GM12873 (cell line): ENCODE measurements at regions not wholly inside any gene's neighbourhood (a gene's known extent, or its start where the extent isn't known, plus 50 kb on each side); places are given as distances from the start of the nearest gene placed in this dataset.

Experiments
- TF ChIP-seq, protein P1 (sequence below): IDR thresholded peaks from 2 replicates; pipeline ENCODE4 v1.5.1; 2012; ENCODE audit warnings: low read depth, mild to moderate bottlenecking, moderate library complexity, low read length, control low read depth; ENCODE audit not compliant: insufficient read depth; ENCODE audit errors: missing control alignments

DNA sequence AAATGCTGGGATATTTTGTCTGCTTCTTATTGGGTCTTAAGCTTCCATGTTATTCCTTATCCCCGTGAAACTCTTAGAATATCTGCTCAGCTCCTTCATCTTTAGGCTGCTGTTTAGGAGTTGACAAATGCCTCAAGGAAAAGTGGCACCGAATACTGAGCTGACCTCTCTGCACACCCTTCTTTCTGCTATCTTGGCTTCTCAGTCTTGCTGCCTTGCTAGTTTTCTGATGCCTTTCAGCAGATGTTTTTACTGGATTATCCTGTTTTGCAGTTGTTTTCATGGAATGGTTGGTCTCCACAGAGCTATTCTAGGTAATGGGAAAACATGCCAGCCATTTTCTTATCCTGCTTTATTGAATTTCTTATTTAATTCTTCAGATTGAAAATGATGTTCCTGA lies 86.3 kb downstream of the GYPE start:
- TF ChIP-seq, protein P1, sequence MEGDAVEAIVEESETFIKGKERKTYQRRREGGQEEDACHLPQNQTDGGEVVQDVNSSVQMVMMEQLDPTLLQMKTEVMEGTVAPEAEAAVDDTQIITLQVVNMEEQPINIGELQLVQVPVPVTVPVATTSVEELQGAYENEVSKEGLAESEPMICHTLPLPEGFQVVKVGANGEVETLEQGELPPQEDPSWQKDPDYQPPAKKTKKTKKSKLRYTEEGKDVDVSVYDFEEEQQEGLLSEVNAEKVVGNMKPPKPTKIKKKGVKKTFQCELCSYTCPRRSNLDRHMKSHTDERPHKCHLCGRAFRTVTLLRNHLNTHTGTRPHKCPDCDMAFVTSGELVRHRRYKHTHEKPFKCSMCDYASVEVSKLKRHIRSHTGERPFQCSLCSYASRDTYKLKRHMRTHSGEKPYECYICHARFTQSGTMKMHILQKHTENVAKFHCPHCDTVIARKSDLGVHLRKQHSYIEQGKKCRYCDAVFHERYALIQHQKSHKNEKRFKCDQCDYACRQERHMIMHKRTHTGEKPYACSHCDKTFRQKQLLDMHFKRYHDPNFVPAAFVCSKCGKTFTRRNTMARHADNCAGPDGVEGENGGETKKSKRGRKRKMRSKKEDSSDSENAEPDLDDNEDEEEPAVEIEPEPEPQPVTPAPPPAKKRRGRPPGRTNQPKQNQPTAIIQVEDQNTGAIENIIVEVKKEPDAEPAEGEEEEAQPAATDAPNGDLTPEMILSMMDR: no peak

DNA sequence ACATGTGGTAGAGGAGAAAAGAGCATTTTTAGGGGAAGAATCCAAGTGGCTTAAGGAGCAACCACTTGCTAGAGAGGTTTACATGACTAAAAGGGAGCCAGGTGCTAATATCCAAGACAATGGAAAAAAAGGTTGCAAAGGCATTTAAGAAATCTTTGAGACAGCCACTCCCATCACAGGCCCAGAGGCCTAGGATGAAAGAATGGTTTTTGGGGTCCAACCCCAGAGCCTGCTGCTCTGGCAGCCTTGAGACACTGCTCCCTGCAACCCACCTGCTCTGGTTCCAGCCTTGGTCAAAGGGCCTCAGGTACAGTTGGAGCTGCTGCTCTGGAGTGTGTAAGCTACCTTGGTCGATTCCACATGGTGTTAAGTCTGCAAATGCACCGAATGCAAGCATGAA lies 84.1 kb upstream of the FREM3 start:
- TF ChIP-seq, protein P1: no peak

- TF ChIP-seq, protein P1: no peak
These were observed 82.0 kb upstream of the FREM3 start for GRCh38 chr4:143782521-143782920.

DNA sequence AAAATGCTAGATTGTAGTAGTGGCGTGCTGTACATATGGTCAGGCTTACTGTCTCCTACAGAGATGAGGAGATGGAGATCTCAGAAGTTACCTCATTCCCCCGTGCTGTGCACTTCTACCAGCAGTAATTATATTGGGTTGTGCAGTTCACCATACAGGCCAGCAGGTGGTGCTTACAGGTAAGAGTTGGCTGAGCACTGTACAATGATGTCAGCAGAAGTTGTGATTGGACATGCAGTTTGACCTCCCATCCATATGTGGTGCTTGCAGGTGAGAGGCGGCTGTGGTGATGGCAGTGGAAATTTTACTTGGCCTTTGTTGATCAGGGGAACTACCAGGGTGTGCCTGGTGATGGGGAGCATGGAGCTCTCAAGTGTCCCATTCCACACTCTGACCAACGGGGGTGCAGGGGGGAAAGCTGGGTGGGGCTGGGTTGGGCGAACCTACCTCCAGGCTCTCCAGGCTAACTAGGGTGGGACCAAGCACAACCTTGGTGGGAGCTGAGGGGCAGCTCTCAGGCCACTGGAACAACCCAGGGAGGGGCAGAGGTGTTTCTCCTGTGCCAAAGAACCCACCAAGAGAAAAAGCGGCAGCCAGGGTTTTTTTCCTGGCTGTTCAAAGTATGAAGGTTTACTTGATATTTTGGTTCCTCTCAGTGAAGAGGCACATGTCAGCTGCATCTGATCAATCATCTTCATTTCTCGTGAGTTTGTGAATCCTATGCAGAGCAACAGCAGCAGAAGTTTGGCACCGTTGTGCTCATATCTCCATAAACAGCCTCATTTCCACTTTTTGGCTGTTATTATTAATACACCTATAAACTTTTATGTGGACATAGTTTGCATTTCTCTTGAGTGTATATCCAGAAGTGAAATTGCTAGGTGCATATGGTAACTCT lies 73.8 kb upstream of the FREM3 start:
- TF ChIP-seq, protein P1: peak; percentile 83

DNA sequence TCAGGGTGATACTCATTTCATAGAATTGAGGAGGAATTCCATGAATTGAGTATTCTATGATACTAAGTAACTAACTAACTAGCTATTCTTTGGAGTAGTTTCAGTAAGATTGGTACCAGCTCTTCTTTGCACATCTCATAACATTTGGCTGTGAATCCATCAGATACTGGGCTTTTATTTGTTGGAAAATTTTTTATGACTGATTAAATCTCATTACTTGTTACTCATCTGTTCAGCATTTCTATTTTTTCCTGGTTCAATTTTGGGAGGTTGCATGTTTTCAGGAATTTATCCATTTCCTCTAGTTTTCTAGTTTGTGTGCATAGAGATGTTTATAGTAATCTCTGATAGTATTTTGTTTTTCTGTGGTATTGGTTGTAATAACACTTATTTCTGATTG lies 70.8 kb upstream of the FREM3 start:
- TF ChIP-seq, protein P1: no peak

DNA sequence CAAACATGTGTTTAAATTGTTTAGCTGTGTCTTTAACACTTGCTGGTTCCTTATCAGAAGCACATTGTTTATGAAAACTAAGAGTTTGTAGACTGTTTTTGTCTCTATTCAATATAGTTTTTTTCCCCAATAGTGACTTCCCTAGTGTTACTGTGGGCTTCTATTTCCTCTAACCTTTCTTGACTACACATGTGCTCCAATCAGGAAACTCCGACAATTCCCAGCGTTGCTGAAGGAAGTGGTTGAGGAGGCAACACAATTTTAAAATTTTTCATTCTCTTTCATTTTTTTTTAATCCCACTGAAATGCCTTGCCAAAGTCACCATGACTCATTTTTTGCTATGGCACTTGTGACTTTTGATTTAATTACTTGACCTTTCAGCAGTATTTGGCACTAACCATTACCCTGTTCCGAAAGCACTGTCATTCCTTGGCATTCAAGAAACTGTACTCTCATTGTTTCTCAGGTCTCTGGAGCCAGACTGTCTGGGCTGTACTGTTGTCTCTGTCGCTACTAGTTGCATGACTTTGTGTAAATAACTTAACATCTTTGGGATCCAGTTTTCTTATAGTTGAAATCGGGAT lies 67.6 kb upstream of the FREM3 start:
- TF ChIP-seq, protein P1: no peak

DNA sequence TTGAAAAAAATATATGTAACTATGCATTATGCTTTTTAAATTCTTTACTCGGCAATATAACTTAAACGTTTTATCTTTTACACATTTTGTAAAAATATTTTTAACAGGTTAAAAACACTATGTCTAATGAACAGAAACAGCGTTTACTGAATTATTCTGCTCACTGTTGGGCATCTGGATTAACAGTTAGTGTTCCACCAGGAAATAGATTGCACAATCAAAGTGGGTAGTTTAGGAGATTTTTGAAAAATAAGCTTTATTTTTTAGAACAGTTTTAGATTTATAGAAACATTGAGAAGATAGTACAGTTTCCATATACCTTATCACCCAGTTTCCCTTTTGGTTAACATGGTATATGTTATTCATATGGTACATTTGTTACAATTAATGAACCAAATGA lies 63.1 kb upstream of the FREM3 start:
- TF ChIP-seq, protein P1: no peak
